Memory B cell (primary cell): ENCODE measurements at regions not wholly inside any gene's neighbourhood (a gene's known extent, or its start where the extent isn't known, plus 50 kb on each side); places are given as distances from the start of the nearest gene placed in this dataset.
"Not testable (repeated sequence)": the region's sequence is repeated elsewhere in the genome, so short reads cannot be mapped to it uniquely, and the experiment has no call there.

Source experiments
- ATAC-seq: fragments of 150-1000 bp; cut with Tn5 transposase; 2 replicates; pipeline ENCODE4 v1.10.0; 2021; ENCODE audit warnings: low read depth, mild to moderate bottlenecking, moderate library complexity
- DNase-seq, 2 donors: peaks; one replicate each; pipeline ENCODE4 v3.0.0; 2022; ENCODE audit warnings: low spot score in 2 of 2
- H3K27ac Mint-ChIP-seq: one replicate; pipeline ENCODE4 v1.8.0; 2022; ENCODE audit warnings: mild to moderate bottlenecking, moderate library complexity, mixed read lengths
- H3K27me3 Mint-ChIP-seq: one replicate; pipeline ENCODE4 v1.8.0; 2022; ENCODE audit warnings: mixed read lengths
- H3K36me3 Mint-ChIP-seq: one replicate; pipeline ENCODE4 v1.8.0; 2022; ENCODE audit warnings: mild to moderate bottlenecking, mixed read lengths
- H3K4me1 Mint-ChIP-seq: one replicate; pipeline ENCODE4 v1.8.0; 2022; ENCODE audit warnings: mixed read lengths
- H3K4me3 Mint-ChIP-seq: one replicate; pipeline ENCODE4 v1.8.0; 2022; ENCODE audit warnings: mild to moderate bottlenecking, moderate library complexity, mixed read lengths
- H3K9me3 Mint-ChIP-seq: one replicate; pipeline ENCODE4 v1.8.0; 2022; ENCODE audit warnings: mixed read lengths

DNA sequence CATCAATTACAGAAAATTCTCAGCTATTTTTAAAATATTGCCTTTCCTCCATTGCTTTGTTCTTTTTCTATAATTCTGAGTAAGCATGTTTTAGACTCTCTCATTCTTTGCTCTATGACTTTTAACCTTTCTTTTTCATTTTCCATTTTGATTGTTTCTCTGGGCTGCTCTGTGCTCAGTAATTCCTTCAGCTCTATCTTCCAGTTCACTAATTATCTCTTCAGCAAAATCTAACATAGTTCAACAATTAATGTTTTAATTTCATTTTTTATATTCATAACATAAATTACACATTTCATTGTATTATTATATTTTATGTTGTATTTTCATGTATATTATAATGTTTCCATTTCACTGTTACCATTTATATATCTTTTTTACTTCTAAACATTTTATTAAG is 198.8 kb upstream of the NOX3 start:
- H3K27ac Mint-ChIP-seq, result no peak overlapping the region
- H3K9me3 Mint-ChIP-seq, result peaks cover 11% of the 10 kb centered on the region
- ATAC-seq (no peak), DNase-seq (no peak)
- H3K4me3 Mint-ChIP-seq, result no peak overlapping the region
- peaks cover 4% of the 10 kb centered on the region for H3K27me3 Mint-ChIP-seq
- peaks cover 2% of the 10 kb centered on the region for H3K36me3 Mint-ChIP-seq
- no peaks in the 10 kb centered on the region for H3K4me1 Mint-ChIP-seq

DNA sequence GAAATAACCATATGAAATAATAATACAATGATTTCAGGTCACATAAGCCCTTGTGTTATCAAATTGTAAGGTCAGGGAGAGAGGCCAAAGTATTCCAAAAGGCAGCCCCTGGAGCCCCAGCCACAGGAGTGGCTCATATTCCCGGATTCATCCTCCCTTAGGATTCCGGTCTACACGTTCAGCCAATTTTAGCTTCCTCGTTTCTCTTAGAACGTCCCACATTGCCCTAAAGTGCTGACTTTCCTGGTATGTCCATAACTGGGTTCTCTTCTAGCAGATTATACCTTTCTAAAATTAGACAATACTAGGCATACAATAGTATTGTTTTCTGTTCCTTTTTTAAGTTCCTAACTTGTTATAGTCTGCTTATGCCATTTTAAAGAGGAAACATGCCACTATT is 192.7 kb upstream of the NOX3 start:
- no peak overlapping the region for H3K27ac Mint-ChIP-seq
- H3K27me3 Mint-ChIP-seq, result no peaks in the 10 kb centered on the region
- no peak for DNase-seq
- H3K4me1 Mint-ChIP-seq, result peaks cover 3% of the 10 kb centered on the region
- no peaks in the 10 kb centered on the region for H3K36me3 Mint-ChIP-seq
- H3K4me3 Mint-ChIP-seq, result no peak overlapping the region
- no peak for ATAC-seq
- no peaks in the 10 kb centered on the region for H3K9me3 Mint-ChIP-seq

DNA sequence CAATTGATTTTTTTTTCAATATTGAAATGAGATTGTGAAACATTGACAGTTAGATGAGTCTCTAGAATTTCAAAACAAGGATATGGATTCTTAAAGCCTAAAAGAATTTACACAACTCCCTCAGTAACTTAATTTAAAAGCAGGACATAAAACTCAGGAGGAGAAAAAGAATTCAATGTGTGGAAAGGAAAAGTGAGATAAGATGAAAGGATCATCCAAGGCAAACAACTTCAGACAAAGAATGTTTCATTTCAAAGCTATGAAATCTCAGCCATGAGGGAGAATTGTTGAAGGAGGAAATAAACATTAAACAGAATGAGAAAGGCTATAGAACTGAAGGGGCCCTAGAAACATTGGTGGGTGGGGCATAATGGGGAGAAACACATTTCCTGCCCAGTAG is 191.7 kb upstream of the NOX3 start:
- peaks cover 3% of the 10 kb centered on the region for H3K9me3 Mint-ChIP-seq

DNA sequence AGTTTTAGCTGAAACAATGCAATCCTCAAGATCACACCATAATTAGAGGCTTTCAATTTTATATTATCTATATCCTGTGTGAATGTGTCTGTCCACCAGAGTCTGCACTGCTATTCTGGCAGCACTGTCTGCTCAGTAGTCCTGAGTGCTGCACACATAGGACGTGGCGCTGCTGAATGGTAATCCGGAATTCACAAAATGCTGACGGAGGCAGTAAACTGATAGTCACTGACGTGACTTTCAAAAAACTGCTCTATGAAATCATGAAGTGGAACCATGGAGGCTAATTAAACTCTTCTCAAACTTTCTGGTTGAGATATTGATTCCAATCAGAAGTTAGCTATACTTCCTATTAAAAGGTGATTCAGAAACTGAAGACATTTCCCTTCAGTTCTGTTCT is 190.8 kb upstream of the NOX3 start:
- no peaks in the 10 kb centered on the region for H3K27me3 Mint-ChIP-seq
- ATAC-seq, result no peak
- H3K4me3 Mint-ChIP-seq, result no peak overlapping the region
- H3K9me3 Mint-ChIP-seq, result peaks cover 5% of the 10 kb centered on the region
- H3K4me1 Mint-ChIP-seq, result peaks cover 3% of the 10 kb centered on the region
- no peak for DNase-seq
- H3K36me3 Mint-ChIP-seq, result no peaks in the 10 kb centered on the region
- H3K27ac Mint-ChIP-seq, result no peak overlapping the region

More for the DNA sequence above, 191.7 kb upstream of the NOX3 start:
- Mint-ChIP-seq H3K4me1 (peaks cover 3% of the 10 kb centered on the region), H3K27me3 (no peaks in the 10 kb centered on the region), H3K27ac (no peak overlapping the region), H3K4me3 (no peak overlapping the region), H3K36me3 (no peaks in the 10 kb centered on the region)
- ATAC-seq (no peak), DNase-seq (no peak)

DNA sequence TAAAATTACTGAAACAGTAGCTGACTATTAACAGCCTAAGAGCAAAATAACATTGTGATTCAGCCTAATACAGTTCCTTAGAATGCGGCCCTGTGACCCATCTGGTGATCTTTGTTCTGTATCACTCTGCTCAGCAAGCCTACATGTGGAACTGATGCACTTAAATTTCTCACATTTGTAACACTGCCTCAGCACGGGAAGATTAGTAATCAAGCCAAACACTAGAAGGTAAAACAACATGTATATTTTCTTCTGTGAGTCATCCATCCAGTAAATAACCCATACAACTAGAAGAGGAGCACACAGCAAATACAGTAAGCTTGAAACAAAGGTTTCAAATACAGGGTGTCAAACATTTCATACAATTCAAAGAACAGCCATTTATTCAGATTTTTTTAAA is 189.7 kb upstream of the NOX3 start:
- Mint-ChIP-seq H3K4me1 (peaks cover 3% of the 10 kb centered on the region), H3K27ac (no peak overlapping the region), H3K4me3 (no peak overlapping the region), H3K9me3 (peaks cover 9% of the 10 kb centered on the region), H3K27me3 (no peaks in the 10 kb centered on the region), H3K36me3 (no peaks in the 10 kb centered on the region)
- DNase-seq (no peak), ATAC-seq (no peak)

DNA sequence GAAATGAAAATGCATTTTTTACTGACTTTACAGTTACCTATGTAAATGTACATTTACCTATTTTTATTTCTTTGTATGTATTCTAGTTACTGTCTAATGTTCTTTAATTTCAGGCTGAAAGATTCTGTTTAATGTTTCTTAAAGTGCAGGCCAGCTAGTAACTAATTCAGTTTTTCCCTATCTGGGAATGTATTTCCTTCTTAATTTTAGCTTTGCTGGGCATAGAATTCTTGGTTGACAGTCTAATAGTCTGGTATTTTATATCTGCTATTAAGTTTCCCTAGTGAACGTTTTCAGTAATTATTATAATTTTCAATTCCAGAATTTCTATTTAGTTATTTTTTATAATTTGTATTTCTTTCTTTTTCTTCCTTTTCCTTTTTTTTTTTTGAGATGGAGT is 186.0 kb upstream of the NOX3 start:
- no peak overlapping the region for H3K27ac Mint-ChIP-seq
- ATAC-seq (no peak), DNase-seq (no peak)
- H3K4me1 Mint-ChIP-seq, result no peaks in the 10 kb centered on the region
- no peaks in the 10 kb centered on the region for H3K36me3 Mint-ChIP-seq
- peaks cover 9% of the 10 kb centered on the region for H3K9me3 Mint-ChIP-seq
- no peaks in the 10 kb centered on the region for H3K27me3 Mint-ChIP-seq
- H3K4me3 Mint-ChIP-seq, result no peak overlapping the region

DNA sequence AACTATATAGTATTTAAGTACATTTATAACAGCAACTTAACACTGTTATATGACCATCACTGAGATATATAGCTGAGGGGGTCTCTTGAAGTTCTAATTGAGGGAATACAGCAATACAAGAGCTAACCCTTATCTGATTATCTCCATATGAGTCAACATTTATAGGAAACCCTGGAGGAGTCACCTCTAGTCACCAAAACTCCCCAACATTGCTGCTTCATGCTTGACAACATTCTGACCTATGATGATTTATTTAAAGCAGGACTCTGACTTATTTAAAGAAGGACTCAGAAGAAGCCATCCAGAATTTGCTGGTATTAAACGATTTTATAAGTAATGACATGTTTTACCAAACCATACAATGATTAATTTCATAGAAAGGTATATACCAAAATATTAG is 182.6 kb upstream of the NOX3 start:
- no peak for ATAC-seq
- Mint-ChIP-seq H3K27me3 (no peaks in the 10 kb centered on the region), H3K4me3 (no peak overlapping the region), H3K4me1 (no peaks in the 10 kb centered on the region), H3K27ac (no peak overlapping the region), H3K9me3 (peaks cover 9% of the 10 kb centered on the region), H3K36me3 (no peaks in the 10 kb centered on the region)
- no peak for DNase-seq

DNA sequence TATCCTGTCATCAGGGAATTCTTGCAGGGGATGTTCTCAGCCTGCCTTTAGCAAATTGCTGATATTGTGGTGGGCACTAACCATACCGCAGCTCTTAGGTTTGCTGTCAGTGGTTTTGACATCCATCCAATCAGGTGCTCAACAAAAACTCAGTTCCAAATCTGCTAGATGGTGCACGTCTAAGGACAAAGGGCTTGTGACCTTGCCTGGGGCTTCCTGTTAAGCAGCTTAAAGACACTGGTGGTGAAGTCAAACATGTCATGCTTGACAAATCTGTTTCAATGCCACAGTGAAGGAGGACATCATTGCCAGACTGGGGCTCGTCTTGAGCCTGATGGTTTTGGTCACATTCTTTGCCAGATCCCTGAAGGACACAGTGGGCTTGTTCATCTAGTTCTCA is 179.8 kb upstream of the NOX3 start:
- ATAC-seq, result no peak
- Mint-ChIP-seq H3K9me3 (peaks cover 1% of the 10 kb centered on the region), H3K36me3 (peaks cover 3% of the 10 kb centered on the region), H3K27ac (no peak overlapping the region), H3K4me3 (no peak overlapping the region), H3K4me1 (no peaks in the 10 kb centered on the region), H3K27me3 (no peaks in the 10 kb centered on the region)
- DNase-seq, result no peak

DNA sequence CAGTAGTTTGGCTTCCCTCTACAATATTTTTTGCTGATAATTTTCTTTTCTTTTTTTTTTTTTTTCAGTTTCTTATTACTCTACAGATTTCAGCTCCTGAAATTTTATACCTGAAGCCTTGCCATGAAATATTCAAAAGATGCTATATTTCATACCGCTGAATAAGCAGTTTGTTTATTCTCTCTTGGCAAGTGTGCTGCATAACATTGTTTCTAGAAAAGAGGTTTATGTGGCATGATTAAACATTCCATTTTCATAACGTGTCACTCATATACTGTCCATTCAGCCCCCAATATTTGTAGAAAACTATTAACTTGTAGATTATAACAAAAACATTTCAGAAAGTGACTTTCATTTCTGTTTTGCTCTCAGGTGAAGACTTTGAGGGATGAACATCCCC is 174.4 kb upstream of the NOX3 start:
- Mint-ChIP-seq H3K27ac (no peak overlapping the region), H3K4me1 (peaks cover 13% of the 10 kb centered on the region), H3K36me3 (peaks cover 3% of the 10 kb centered on the region), H3K27me3 (no peaks in the 10 kb centered on the region), H3K9me3 (peaks cover 5% of the 10 kb centered on the region), H3K4me3 (no peak overlapping the region)
- no peak for ATAC-seq
- no peak for DNase-seq

DNA sequence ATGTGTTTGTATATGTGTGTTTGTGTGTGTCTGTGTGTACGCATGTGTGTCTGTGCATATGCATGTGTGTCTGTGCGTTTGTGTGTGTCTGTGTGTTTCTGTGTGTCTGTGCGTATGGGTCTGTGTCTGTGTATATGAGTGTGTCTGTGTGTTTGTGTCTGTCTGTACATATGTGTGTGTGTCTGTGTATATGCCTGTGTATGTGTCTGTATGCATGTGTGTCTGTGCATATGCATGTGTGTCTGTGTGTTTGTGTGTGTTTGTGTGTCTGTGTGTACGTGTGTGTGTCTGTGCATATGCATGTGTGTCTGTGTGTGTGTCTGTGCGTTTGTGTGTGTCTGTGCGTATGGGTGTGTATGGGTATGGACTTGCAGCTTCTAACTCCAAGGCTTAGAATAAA is 174.0 kb upstream of the NOX3 start:
- no peak overlapping the region for H3K27ac Mint-ChIP-seq
- peaks cover 3% of the 10 kb centered on the region for H3K36me3 Mint-ChIP-seq
- peaks cover 5% of the 10 kb centered on the region for H3K9me3 Mint-ChIP-seq
- ATAC-seq, result no peak
- DNase-seq, result no peak
- no peak overlapping the region for H3K4me3 Mint-ChIP-seq
- H3K4me1 Mint-ChIP-seq, result peaks cover 13% of the 10 kb centered on the region
- H3K27me3 Mint-ChIP-seq, result no peaks in the 10 kb centered on the region

DNA sequence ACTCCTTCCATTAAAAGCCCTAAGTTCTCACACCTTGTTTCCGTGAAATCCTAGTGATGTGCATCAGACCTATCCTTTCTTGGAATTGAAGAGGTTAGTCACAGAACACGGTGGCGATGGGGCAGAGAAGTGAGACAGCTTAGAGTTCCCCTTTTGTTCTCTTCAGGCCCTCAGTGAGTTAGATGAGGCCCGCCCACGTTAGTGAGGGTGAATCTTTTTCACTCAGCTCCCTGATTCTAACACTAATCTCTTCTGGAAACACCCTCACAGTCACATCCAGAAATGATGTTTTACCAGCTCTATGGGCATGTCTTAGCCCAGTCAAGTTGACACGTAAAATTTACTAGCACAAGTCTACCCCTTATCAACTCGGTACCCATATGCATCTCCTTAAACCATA is 172.7 kb upstream of the NOX3 start:
- Mint-ChIP-seq H3K27me3 (no peaks in the 10 kb centered on the region), H3K36me3 (peaks cover 3% of the 10 kb centered on the region), H3K9me3 (peaks cover 5% of the 10 kb centered on the region), H3K4me3 (no peak overlapping the region), H3K27ac (no peak overlapping the region), H3K4me1 (peaks cover 13% of the 10 kb centered on the region)
- ATAC-seq (peak; percentile 60), DNase-seq (no peak)

DNA sequence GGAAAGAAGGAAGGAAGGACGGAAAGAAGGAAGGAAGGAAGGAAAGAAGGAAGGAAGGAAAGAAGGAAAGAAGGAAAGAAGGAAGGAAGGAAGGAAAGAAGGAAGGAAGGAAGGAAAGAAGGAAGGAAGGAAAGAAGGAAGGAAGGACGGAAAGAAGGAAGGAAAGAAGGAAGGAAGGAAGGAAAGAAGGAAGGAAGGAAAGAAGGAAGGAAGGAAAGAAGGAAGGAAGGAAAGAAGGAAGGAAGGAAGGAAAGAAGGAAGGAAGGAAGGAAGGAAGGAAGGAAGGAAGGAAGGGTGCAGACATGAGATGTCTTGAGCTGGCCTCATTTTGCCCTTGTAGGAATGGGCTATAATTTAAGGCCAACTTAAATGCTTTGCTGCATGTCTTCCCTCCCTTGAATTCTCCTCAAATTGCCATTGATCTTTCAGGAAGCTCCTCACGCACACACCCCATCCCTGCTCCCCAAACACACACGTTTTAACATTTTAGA is 172.1 kb upstream of the NOX3 start:
- not testable (repeated sequence) for H3K4me3 Mint-ChIP-seq

DNA sequence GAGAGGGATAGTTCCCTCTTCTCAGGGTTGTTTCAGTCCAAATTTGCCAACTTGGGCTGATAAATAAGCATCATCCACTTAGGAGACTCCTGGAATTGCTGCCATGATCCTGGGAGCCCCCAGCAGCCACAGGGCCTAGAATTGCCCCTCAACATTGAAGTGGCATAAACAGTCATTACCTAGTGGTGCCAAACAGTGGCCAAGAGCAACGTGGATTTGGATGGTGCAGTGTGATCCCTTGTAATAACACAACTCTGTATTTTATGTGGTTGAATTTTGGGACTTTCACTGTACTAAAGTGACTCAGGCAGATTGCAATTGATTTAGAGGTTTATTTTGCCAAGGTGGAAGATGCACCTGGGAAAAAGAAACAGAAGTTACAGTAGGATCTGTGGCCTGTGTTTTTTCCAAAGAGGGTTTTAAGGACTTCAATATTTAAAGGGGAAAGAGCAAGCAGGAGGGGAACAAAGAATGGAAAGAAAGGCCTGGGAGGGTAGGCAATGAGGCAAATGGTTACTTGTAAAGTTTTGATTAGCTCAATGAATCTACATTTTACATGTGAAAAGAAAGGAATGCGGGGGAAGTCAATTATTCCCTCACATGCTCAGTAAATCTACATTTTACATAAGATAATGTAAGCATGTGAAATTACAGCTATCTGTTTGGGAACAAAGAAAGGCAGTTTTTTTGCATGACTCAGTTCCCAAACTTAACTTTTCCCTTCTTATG is 168.0 kb upstream of the NOX3 start:
- Mint-ChIP-seq H3K36me3 (no peaks in the 10 kb centered on the region), H3K4me3 (no peak overlapping the region), H3K27ac (no peak overlapping the region), H3K27me3 (no peaks in the 10 kb centered on the region), H3K4me1 (peaks cover 8% of the 10 kb centered on the region), H3K9me3 (peaks cover 4% of the 10 kb centered on the region)
- DNase-seq (no peak), ATAC-seq (no peak)

More for the DNA sequence above, 172.1 kb upstream of the NOX3 start:
- not testable (repeated sequence) for H3K36me3 Mint-ChIP-seq, H3K9me3 Mint-ChIP-seq, ATAC-seq, DNase-seq, H3K27me3 Mint-ChIP-seq
- peak overlapping the region; percentile 83 for H3K27ac Mint-ChIP-seq
- peaks cover 13% of the 10 kb centered on the region for H3K4me1 Mint-ChIP-seq

DNA sequence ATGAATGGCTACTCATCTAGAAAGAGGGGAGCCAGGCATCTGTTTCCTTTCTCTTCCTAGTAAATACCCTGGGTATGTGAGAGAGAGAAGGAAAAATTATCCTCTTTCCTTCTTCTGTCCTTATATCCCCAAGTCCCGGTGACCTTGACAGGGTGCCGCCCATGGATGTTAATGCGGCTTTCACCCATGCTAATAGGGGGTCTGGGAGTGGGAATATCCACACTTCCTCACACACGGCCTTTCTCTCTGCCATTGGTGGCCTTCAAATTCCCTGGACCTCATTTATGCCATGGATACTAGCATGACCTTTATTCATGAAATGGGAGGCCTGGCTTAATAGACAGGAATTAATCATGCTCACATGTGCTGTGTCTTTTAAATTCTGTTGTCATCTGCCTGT is 159.0 kb upstream of the NOX3 start:
- H3K4me1 Mint-ChIP-seq, result no peaks in the 10 kb centered on the region
- H3K4me3 Mint-ChIP-seq, result no peak overlapping the region
- DNase-seq, result no peak
- ATAC-seq, result no peak
- H3K27me3 Mint-ChIP-seq, result no peaks in the 10 kb centered on the region
- peaks cover 4% of the 10 kb centered on the region for H3K9me3 Mint-ChIP-seq
- no peaks in the 10 kb centered on the region for H3K36me3 Mint-ChIP-seq
- H3K27ac Mint-ChIP-seq, result no peak overlapping the region

DNA sequence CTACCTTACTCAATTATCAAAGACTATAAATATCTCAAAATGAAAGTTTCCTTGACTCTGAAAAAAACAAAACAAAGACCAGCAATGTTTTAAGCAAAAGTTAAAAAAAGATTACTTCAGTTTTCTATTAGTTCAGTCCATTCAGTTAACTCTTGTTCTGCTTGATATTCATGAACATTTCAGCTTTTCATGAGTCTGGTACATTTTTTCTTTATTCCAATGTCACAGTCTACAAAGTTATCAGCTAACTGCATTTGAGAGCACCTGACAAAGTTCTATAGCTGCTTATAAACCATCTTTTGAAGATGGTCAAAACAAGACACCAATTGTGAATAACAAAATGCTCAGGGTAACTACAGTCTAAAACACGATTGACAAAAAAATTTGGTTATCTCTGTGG is 156.1 kb upstream of the NOX3 start:
- Mint-ChIP-seq H3K4me1 (no peaks in the 10 kb centered on the region), H3K27ac (no peak overlapping the region), H3K9me3 (peaks cover 5% of the 10 kb centered on the region), H3K4me3 (no peak overlapping the region), H3K36me3 (no peaks in the 10 kb centered on the region), H3K27me3 (no peaks in the 10 kb centered on the region)
- DNase-seq, result no peak
- no peak for ATAC-seq
